Right lobe of liver (tissue), 4 donors: ENCODE measurements at regions not wholly inside any gene's neighbourhood (a gene's known extent, or its start where the extent isn't known, plus 50 kb on each side); places are given as distances from the start of the nearest gene placed in this dataset.

Experiments
- POLR2A ChIP-seq: fragments of 450-650 bp; IDR thresholded peaks from one replicate; pipeline ENCODE4 v1.6.1; 2017; ENCODE audit warnings: antibody characterized with exemption, mild to moderate bottlenecking
- TF ChIP-seq, protein P1 (sequence below), 4 donors: fragments of 200-600 bp in 3 of 4; fragments of 450-650 bp in 1 of 4; IDR thresholded peaks; one replicate each; pipeline versions ENCODE4 v1.5.1 to v1.8.0; 2016 to 2022; ENCODE audit warnings: antibody characterized with exemption in 4 of 4, mild to moderate bottlenecking in 2 of 4
- donor health status: DM: no; HTN: no; CAD: no.
- donor health status: DM: no; HTN: no; CAD: no.
- donor health status: DM: no; HTN: yes; CAD: no.

DNA sequence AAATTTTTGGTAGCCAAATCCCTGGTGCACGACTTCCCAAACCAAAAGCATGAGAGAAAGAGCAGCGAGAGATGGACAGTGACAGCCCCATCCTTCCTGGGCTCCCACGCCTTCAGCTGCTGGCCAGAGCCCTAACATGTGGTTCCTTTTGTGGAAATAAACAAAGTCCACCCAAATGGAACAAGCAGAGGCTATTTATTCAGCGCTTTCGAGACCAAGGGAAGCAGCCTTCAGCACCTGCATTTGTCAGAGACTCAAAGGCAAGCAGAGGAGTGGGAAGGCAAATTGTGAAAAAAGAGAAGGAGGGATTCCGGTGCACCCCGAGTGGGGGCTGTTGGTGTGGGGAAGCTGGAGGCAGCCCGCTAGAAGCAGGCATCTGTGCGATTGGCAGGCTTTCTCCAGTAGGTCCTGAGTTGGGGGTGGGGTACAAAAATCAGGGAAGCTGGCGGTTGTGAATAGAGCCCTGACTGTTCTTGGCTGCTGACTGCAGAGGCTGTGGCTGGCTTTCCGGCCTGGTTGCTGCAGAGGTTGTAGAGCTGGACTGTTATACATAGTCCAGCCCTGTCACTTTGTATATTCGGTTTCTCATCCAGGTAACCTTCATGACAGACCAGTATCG lies 427.2 kb downstream of the OCA2 start:
- TF ChIP-seq, protein P1, sequence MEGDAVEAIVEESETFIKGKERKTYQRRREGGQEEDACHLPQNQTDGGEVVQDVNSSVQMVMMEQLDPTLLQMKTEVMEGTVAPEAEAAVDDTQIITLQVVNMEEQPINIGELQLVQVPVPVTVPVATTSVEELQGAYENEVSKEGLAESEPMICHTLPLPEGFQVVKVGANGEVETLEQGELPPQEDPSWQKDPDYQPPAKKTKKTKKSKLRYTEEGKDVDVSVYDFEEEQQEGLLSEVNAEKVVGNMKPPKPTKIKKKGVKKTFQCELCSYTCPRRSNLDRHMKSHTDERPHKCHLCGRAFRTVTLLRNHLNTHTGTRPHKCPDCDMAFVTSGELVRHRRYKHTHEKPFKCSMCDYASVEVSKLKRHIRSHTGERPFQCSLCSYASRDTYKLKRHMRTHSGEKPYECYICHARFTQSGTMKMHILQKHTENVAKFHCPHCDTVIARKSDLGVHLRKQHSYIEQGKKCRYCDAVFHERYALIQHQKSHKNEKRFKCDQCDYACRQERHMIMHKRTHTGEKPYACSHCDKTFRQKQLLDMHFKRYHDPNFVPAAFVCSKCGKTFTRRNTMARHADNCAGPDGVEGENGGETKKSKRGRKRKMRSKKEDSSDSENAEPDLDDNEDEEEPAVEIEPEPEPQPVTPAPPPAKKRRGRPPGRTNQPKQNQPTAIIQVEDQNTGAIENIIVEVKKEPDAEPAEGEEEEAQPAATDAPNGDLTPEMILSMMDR (IDR thresholded peaks at IDR 0.05): no peak
- no peak for TF ChIP-seq POLR2A
